Liver (tissue), 3 donors: ENCODE measurements at regions not wholly inside any gene's neighbourhood (a gene's known extent, or its start where the extent isn't known, plus 50 kb on each side); places are given as distances from the start of the nearest gene placed in this dataset.

ENCODE experiments used
- CTCF ChIP-seq: fragments of 150-350 bp; IDR thresholded peaks from 2 replicates; pipeline ENCODE4 v1.5.1; 2017; ENCODE audit warnings: improper control_type of control experiment, low read depth, low read length; ENCODE audit not compliant: missing input control
- TF ChIP-seq, protein P1 (sequence below): IDR thresholded peaks from 2 replicates; pipeline ENCODE4 v1.6.1; 2016; ENCODE audit warnings: antibody characterized with exemption
- donor health status: healthy.
- donor health status: healthy.

- TF ChIP-seq, protein P1, sequence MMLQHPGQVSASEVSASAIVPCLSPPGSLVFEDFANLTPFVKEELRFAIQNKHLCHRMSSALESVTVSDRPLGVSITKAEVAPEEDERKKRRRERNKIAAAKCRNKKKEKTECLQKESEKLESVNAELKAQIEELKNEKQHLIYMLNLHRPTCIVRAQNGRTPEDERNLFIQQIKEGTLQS, result no peak
- TF ChIP-seq CTCF, result no peak
These were observed 154.3 kb downstream of the BCL11B start for GRCh38 chr14:99117671-99118045.
